HEK293T (cell line): ENCODE measurements at regions not wholly inside any gene's neighbourhood (a gene's known extent, or its start where the extent isn't known, plus 50 kb on each side); places are given as distances from the start of the nearest gene placed in this dataset.

ENCODE experiments used
- ARNT ChIP-seq: fragments of 450-650 bp; IDR thresholded peaks from 2 replicates; pipeline ENCODE4 v1.6.1; 2017; ENCODE audit warnings: mild to moderate bottlenecking
- BHLHE40 ChIP-seq: fragments of 450-650 bp; IDR thresholded peaks from 2 replicates; pipeline ENCODE4 v1.6.1; 2016; ENCODE audit warnings: mild to moderate bottlenecking, moderate library complexity, borderline replicate concordance
- CTBP1 ChIP-seq: fragments of 450-650 bp; IDR thresholded peaks from 2 replicates; pipeline ENCODE4 v1.6.1; 2016; ENCODE audit warnings: borderline replicate concordance
- ELF4 ChIP-seq: fragments of 450-650 bp; IDR thresholded peaks from 2 replicates; pipeline ENCODE4 v1.6.1; 2017; ENCODE audit warnings: antibody characterized with exemption
- FOXA1 ChIP-seq: fragments of 450-650 bp; IDR thresholded peaks from 2 replicates; pipeline ENCODE4 v1.6.1; 2016; ENCODE audit warnings: mild to moderate bottlenecking
- FOXK2 ChIP-seq: fragments of 450-650 bp; IDR thresholded peaks from 2 replicates; pipeline ENCODE4 v1.6.1; 2016; ENCODE audit warnings: mild to moderate bottlenecking
- FOXM1 ChIP-seq: fragments of 450-650 bp; IDR thresholded peaks from 2 replicates; pipeline ENCODE4 v1.6.1; 2017; ENCODE audit warnings: mild to moderate bottlenecking, borderline replicate concordance
- L3MBTL2 ChIP-seq: fragments of 450-650 bp; conservative IDR thresholded peaks from 2 replicates; pipeline ENCODE4 v1.6.1; 2016; ENCODE audit warnings: mild to moderate bottlenecking
- LEF1 ChIP-seq: fragments of 450-650 bp; IDR thresholded peaks from 2 replicates; pipeline ENCODE4 v1.6.1; 2017; ENCODE audit warnings: mild to moderate bottlenecking, borderline replicate concordance
- NFRKB ChIP-seq: fragments of 450-650 bp; IDR thresholded peaks from 2 replicates; pipeline ENCODE4 v1.6.1; 2016; ENCODE audit warnings: mild to moderate bottlenecking, moderate library complexity
- SP1 ChIP-seq: fragments of 450-650 bp; IDR thresholded peaks from 2 replicates; pipeline ENCODE4 v1.6.1; 2017
- SUZ12 ChIP-seq: fragments of 450-650 bp; IDR thresholded peaks from 2 replicates; pipeline ENCODE4 v1.6.1; 2016; ENCODE audit warnings: mild to moderate bottlenecking
- ZNF384 ChIP-seq: fragments of 450-650 bp; IDR thresholded peaks from 2 replicates; pipeline ENCODE4 v1.6.1; 2016
- TF ChIP-seq, protein P1 (sequence below): fragments of 450-650 bp; IDR thresholded peaks from 2 replicates; pipeline ENCODE4 v1.6.1; 2016

DNA sequence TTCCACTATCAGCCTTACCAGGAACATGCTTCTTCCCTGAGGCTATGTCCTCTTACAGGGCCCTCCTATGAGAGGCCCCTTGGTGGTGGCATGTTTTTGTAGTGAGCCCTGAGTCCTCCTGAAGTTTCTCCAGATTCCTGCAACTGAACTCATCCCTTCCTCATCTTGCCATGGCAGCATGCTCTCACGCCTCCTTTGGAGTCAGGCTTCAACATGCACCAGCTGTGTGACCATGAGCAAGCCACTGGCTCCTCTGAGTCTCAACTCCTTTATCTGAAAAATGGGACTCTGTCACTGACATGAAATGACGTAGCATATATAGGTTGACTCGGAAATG, 216.3 kb upstream of the TLE3 start:
- TF ChIP-seq FOXM1 (no peak), SP1 (no peak), BHLHE40 (no peak), LEF1 (no peak), FOXA1 (no peak), FOXK2 (no peak), ARNT (no peak), ZNF384 (no peak), SUZ12 (no peak), L3MBTL2 (no peak), NFRKB (no peak), ELF4 (no peak), CTBP1 (no peak)
- TF ChIP-seq, protein P1, sequence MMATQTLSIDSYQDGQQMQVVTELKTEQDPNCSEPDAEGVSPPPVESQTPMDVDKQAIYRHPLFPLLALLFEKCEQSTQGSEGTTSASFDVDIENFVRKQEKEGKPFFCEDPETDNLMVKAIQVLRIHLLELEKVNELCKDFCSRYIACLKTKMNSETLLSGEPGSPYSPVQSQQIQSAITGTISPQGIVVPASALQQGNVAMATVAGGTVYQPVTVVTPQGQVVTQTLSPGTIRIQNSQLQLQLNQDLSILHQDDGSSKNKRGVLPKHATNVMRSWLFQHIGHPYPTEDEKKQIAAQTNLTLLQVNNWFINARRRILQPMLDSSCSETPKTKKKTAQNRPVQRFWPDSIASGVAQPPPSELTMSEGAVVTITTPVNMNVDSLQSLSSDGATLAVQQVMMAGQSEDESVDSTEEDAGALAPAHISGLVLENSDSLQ: no peak
